GM12878 (cell line): ENCODE measurements at regions not wholly inside any gene's neighbourhood (a gene's known extent, or its start where the extent isn't known, plus 50 kb on each side); places are given as distances from the start of the nearest gene placed in this dataset.

Experiments
- ATAC-seq: fragments of 200-7000 bp; cut with Tn5 transposase; 3 replicates; pipeline ENCODE4 v1.9.1; 2020; ENCODE audit warnings: mild to moderate bottlenecking, moderate library complexity
- BruUV-seq: library from RNA; stranded (reverse); fragments of 400-500 nt; replicated peaks from 2 replicates; lab custom pipeline; 2021; lab: Mats Ljungman, UMichigan
- CTCF ChIA-PET: fragments of 300-600 bp; sonication (Branson Sonifier 250); formaldehyde crosslinking; extraction: SDS; loops from one replicate; lab custom pipeline; 2021; ENCODE audit warnings: inconsistent platforms; lab: Yijun Ruan, JAX
- POLR2A ChIA-PET: fragments of 350-600 bp; formaldehyde crosslinking; extraction: SDS; loops from one replicate; lab custom pipeline; 2021; ENCODE audit warnings: inconsistent platforms; lab: Charles Lee
- RAD21 ChIA-PET: fragments of 300-600 bp; sonication (Branson Sonifier 250); formaldehyde crosslinking; loops from one replicate; lab custom pipeline; 2023; ENCODE audit warnings: antibody characterized with exemption; ENCODE audit not compliant: unreplicated experiment; lab: Charles Lee
- SMC1A ChIA-PET: fragments of 300-600 bp; sonication (Branson Sonifier 250); formaldehyde crosslinking; loops from one replicate; lab custom pipeline; 2023; ENCODE audit not compliant: unreplicated experiment, uncharacterized antibody; lab: Charles Lee
- DNase-seq: peaks from one replicate; pipeline ENCODE4 v3.0.0-alpha.2; 2011; ENCODE audit warnings: low read depth, low spot score
- FAIRE-seq: peaks from 3 replicates; lab custom pipeline; 2011; peaks lifted over from hg19 to GRCh38; lab: Jason Lieb, UNC
- H2AFZ ChIP-seq: 2 replicates; pipeline ENCODE4 v1.6.0; 2011; ENCODE audit warnings: low read depth, low read length, control low read depth; ENCODE audit not compliant: control insufficient read depth
- H3K27ac ChIP-seq: 2 replicates; pipeline ENCODE4 v1.5.1; 2011; ENCODE audit warnings: control low read depth; ENCODE audit not compliant: control insufficient read depth, insufficient read depth
- H3K27me3 ChIP-seq, 2 experiments: replicated peaks in 1 of 2; 2 replicates each; pipeline versions ENCODE4 v1.6.0 to v1.6.1; 2011; ENCODE audit warnings: low read length in 1 of 2; ENCODE audit not compliant: control insufficient read depth in 2 of 2, insufficient read depth in 2 of 2
- H3K36me3 ChIP-seq, 2 experiments: 2 replicates each; pipeline ENCODE4 v1.5.1; 2011; ENCODE audit warnings: low read length in 1 of 2; ENCODE audit not compliant: control insufficient read depth in 2 of 2, insufficient read depth in 2 of 2
- H3K4me1 ChIP-seq: 2 replicates; pipeline ENCODE4 v1.6.1; 2011; ENCODE audit warnings: mild to moderate bottlenecking, low read length, moderate library complexity, mixed read lengths; ENCODE audit not compliant: control insufficient read depth, insufficient read depth
- H3K4me2 ChIP-seq: 2 replicates; pipeline ENCODE4 v1.6.0; 2011; ENCODE audit warnings: control low read depth; ENCODE audit not compliant: control insufficient read depth, insufficient read depth
- H3K4me3 ChIP-seq: fragments of 200-600 bp; sonication (generic); 2 replicates; pipeline ENCODE4 v1.5.1; 2016
- H3K79me2 ChIP-seq: 2 replicates; pipeline ENCODE4 v1.6.0; 2011; ENCODE audit warnings: low read length; ENCODE audit not compliant: control insufficient read depth, insufficient read depth
- H3K9ac ChIP-seq: 2 replicates; pipeline ENCODE4 v1.8.0; 2011; ENCODE audit warnings: low read length, control low read depth, mixed read lengths; ENCODE audit not compliant: control insufficient read depth, insufficient read depth
- H3K9me3 ChIP-seq: replicated peaks from 3 replicates; pipeline ENCODE4 v1.5.1; 2011; ENCODE audit warnings: mild to moderate bottlenecking, low read length; ENCODE audit not compliant: control insufficient read depth, insufficient read depth
- H4K20me1 ChIP-seq: 2 replicates; pipeline ENCODE4 v1.6.0; 2011; ENCODE audit not compliant: control insufficient read depth, insufficient read depth
- ESRRA ChIP-seq: IDR thresholded peaks from 2 replicates; pipeline ENCODE4 v1.6.1; 2012; ENCODE audit warnings: mild to moderate bottlenecking, low read length, improper control_type of control experiment
- KAT2A ChIP-seq: conservative IDR thresholded peaks from 2 replicates; pipeline ENCODE4 v1.6.1; 2011; ENCODE audit warnings: low read depth, low read length; ENCODE audit not compliant: control insufficient read depth
- LARP7 ChIP-seq: fragments of 450-650 bp; IDR thresholded peaks from 2 replicates; pipeline ENCODE4 v1.6.1; 2017; ENCODE audit warnings: mild to moderate bottlenecking
- PAX8 ChIP-seq: fragments of 450-650 bp; IDR thresholded peaks from 2 replicates; pipeline ENCODE4 v1.6.1; 2017; ENCODE audit warnings: mild to moderate bottlenecking, moderate library complexity
- POLR2A ChIP-seq: IDR thresholded peaks from 2 replicates; pipeline ENCODE4 v1.6.1; 2011; ENCODE audit warnings: low read depth, mild to moderate bottlenecking, low read length
- STAT3 ChIP-seq: IDR thresholded peaks from 2 replicates; pipeline ENCODE4 v1.6.1; 2011; ENCODE audit warnings: low read depth, low read length, improper control_type of control experiment
- TCF7 ChIP-seq: IDR thresholded peaks from 2 replicates; pipeline ENCODE4 v1.6.1; 2014; ENCODE audit warnings: antibody characterized with exemption, borderline replicate concordance
- ZZZ3 ChIP-seq: IDR thresholded peaks from 2 replicates; pipeline ENCODE4 v1.6.1; 2011; ENCODE audit warnings: low read depth; ENCODE audit not compliant: control insufficient read depth, insufficient read length
- WGBS: methylation state at CpG from one replicate; pipeline ENCODE4 v1.1.6; 2016; ENCODE audit warnings: low lambda C conversion rate; ENCODE audit not compliant: insufficient replicate concordance, insufficient coverage; ENCODE audit errors: missing lambda C conversion rate; 5-methylcytosine and 5-hydroxymethylcytosine counted together
- in situ Hi-C: fragments of 300-500 bp; cut with MboI; formaldehyde crosslinking; loops from 9 replicates; pipeline ENCODE4 v1.14.3; 2018; ENCODE audit warnings: mixed read lengths
- intact Hi-C: fragments of 100-400 bp; cut with micrococcal nuclease; formaldehyde crosslinking; loops from one replicate; pipeline ENCODE4 v1.14.2; 2022; ENCODE audit not compliant: unreplicated experiment
- TF ChIP-seq, protein P1 (sequence below): fragments of 150-350 bp; IDR thresholded peaks from 2 replicates; pipeline ENCODE4 v1.6.1; 2016; ENCODE audit warnings: low read depth, low read length
- TF ChIP-seq, protein P2 (sequence below): fragments of 450-650 bp; IDR thresholded peaks from 2 replicates; pipeline ENCODE4 v1.6.1; 2017; ENCODE audit warnings: borderline replicate concordance
- TF ChIP-seq, protein P3 (sequence below): IDR thresholded peaks from 2 replicates; pipeline ENCODE4 v1.6.1; 2012; ENCODE audit warnings: low read length, inconsistent platforms
- TF ChIP-seq, protein P4 (sequence below): fragments of 450-650 bp; IDR thresholded peaks from 2 replicates; pipeline ENCODE4 v1.6.1; 2018; ENCODE audit warnings: borderline replicate concordance, mild to moderate bottlenecking; ENCODE audit not compliant: partially characterized antibody

DNA sequence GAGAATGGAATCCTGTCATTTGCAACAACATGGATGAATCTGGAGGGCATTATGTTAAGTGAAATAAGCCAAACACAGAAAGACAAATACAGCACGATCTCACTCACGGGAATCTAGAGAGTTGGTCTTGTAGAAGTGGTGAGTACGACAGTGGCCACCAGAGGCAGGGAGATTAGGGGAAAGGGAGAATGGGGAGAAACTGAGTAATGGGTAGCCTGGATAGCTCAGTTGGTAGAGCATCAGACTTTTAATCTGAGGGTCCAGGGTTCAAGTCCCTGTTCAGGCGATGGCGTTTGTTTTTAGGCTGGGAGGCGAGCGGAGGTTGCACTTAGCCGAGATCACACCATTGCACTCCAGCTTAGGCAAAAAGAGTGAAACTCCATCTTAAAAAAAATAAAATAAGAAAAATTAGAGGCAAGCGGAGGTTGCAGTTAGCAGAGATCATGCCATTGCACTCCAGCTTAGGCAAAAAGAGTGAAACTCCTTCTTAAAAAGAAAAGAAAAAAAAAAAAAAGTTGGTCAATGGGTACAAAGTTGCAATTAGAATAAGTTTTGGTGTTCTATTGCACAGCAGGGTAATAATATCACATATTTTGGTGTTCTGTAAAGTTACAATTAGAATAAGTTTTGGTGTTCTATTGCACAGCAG lies 95.7 kb upstream of the UBASH3B start:
- Histone ChIP-seq H3K36me3 (no peaks in the 10 kb centered on the region), H3K4me3 (no peak overlapping the region), H3K9me3 (no peaks in the 10 kb centered on the region), H3K27ac (no peak overlapping the region), H3K9ac (no peak overlapping the region), H3K4me1 (no peaks in the 10 kb centered on the region), H3K27me3 (no peaks in the 10 kb centered on the region; a peak in 1 of 4 replicates), H3K4me2 (no peak overlapping the region), H4K20me1 (no peaks in the 10 kb centered on the region), H2AFZ (no peak overlapping the region), H3K79me2 (no peaks in the 10 kb centered on the region)
- POLR2A ChIA-PET = no interaction called here
- WGBS = 39% methylated on average over 9 of the region's 9 CpGs
- DNase-seq (no peak), FAIRE-seq (no peak), ATAC-seq (no peak)
- no TSS peak for BruUV-seq
- SMC1A ChIA-PET = no interaction called here
- intact Hi-C loops (no loop called here), in situ Hi-C loops (no loop called here)
- CTCF ChIA-PET = no interaction called here
- TF ChIP-seq KAT2A (no peak), STAT3 (no peak), ZZZ3 (no peak), ESRRA (no peak), TCF7 (no peak), PAX8 (no peak), LARP7 (no peak), POLR2A (no peak)
- TF ChIP-seq, protein P1, sequence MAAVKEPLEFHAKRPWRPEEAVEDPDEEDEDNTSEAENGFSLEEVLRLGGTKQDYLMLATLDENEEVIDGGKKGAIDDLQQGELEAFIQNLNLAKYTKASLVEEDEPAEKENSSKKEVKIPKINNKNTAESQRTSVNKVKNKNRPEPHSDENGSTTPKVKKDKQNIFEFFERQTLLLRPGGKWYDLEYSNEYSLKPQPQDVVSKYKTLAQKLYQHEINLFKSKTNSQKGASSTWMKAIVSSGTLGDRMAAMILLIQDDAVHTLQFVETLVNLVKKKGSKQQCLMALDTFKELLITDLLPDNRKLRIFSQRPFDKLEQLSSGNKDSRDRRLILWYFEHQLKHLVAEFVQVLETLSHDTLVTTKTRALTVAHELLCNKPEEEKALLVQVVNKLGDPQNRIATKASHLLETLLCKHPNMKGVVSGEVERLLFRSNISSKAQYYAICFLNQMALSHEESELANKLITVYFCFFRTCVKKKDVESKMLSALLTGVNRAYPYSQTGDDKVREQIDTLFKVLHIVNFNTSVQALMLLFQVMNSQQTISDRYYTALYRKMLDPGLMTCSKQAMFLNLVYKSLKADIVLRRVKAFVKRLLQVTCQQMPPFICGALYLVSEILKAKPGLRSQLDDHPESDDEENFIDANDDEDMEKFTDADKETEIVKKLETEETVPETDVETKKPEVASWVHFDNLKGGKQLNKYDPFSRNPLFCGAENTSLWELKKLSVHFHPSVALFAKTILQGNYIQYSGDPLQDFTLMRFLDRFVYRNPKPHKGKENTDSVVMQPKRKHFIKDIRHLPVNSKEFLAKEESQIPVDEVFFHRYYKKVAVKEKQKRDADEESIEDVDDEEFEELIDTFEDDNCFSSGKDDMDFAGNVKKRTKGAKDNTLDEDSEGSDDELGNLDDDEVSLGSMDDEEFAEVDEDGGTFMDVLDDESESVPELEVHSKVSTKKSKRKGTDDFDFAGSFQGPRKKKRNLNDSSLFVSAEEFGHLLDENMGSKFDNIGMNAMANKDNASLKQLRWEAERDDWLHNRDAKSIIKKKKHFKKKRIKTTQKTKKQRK = no peak
- TF ChIP-seq, protein P2, sequence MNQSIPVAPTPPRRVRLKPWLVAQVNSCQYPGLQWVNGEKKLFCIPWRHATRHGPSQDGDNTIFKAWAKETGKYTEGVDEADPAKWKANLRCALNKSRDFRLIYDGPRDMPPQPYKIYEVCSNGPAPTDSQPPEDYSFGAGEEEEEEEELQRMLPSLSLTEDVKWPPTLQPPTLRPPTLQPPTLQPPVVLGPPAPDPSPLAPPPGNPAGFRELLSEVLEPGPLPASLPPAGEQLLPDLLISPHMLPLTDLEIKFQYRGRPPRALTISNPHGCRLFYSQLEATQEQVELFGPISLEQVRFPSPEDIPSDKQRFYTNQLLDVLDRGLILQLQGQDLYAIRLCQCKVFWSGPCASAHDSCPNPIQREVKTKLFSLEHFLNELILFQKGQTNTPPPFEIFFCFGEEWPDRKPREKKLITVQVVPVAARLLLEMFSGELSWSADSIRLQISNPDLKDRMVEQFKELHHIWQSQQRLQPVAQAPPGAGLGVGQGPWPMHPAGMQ = no peak
- TF ChIP-seq, protein P3, sequence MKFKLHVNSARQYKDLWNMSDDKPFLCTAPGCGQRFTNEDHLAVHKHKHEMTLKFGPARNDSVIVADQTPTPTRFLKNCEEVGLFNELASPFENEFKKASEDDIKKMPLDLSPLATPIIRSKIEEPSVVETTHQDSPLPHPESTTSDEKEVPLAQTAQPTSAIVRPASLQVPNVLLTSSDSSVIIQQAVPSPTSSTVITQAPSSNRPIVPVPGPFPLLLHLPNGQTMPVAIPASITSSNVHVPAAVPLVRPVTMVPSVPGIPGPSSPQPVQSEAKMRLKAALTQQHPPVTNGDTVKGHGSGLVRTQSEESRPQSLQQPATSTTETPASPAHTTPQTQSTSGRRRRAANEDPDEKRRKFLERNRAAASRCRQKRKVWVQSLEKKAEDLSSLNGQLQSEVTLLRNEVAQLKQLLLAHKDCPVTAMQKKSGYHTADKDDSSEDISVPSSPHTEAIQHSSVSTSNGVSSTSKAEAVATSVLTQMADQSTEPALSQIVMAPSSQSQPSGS = no peak
- TF ChIP-seq, protein P4, sequence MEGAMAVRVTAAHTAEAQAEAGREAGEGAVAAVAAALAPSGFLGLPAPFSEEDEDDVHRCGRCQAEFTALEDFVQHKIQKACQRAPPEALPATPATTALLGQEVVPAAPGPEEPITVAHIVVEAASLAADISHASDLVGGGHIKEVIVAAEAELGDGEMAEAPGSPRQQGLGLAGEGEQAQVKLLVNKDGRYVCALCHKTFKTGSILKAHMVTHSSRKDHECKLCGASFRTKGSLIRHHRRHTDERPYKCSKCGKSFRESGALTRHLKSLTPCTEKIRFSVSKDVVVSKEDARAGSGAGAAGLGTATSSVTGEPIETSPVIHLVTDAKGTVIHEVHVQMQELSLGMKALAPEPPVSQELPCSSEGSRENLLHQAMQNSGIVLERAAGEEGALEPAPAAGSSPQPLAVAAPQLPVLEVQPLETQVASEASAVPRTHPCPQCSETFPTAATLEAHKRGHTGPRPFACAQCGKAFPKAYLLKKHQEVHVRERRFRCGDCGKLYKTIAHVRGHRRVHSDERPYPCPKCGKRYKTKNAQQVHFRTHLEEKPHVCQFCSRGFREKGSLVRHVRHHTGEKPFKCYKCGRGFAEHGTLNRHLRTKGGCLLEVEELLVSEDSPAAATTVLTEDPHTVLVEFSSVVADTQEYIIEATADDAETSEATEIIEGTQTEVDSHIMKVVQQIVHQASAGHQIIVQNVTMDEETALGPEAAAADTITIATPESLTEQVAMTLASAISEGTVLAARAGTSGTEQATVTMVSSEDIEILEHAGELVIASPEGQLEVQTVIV = no peak
- RAD21 ChIA-PET = no interaction called here
